PC-9 (cell line): ENCODE measurements at regions not wholly inside any gene's neighbourhood (a gene's known extent, or its start where the extent isn't known, plus 50 kb on each side); places are given as distances from the start of the nearest gene placed in this dataset.

Experiments used
- EZH2 ChIP-seq: fragments of 200-600 bp; sonication (generic); IDR thresholded peaks from 2 replicates; pipeline ENCODE4 v1.8.0; 2017; ENCODE audit warnings: antibody characterized with exemption, low read depth
- TF ChIP-seq, protein P1 (sequence below): fragments of 200-600 bp; sonication (generic); conservative IDR thresholded peaks from 2 replicates; pipeline ENCODE4 v1.6.1; 2017; ENCODE audit warnings: mixed run types, antibody characterized with exemption, mild to moderate bottlenecking, moderate library complexity

- TF ChIP-seq, protein P1, sequence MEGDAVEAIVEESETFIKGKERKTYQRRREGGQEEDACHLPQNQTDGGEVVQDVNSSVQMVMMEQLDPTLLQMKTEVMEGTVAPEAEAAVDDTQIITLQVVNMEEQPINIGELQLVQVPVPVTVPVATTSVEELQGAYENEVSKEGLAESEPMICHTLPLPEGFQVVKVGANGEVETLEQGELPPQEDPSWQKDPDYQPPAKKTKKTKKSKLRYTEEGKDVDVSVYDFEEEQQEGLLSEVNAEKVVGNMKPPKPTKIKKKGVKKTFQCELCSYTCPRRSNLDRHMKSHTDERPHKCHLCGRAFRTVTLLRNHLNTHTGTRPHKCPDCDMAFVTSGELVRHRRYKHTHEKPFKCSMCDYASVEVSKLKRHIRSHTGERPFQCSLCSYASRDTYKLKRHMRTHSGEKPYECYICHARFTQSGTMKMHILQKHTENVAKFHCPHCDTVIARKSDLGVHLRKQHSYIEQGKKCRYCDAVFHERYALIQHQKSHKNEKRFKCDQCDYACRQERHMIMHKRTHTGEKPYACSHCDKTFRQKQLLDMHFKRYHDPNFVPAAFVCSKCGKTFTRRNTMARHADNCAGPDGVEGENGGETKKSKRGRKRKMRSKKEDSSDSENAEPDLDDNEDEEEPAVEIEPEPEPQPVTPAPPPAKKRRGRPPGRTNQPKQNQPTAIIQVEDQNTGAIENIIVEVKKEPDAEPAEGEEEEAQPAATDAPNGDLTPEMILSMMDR = no peak
- no peak for TF ChIP-seq EZH2
Measured at GRCh38 chr3:174618368-174619080, 240.6 kb upstream of the NAALADL2 start.
